ENCODE measurements at regions not wholly inside any gene's neighbourhood (a gene's known extent, or its start where the extent isn't known, plus 50 kb on each side); places are given as distances from the start of the nearest gene placed in this dataset.

GRCh38 chr6:14339711-14340584 lies 222.4 kb downstream of the CD83 start:
- no peak for DNase-seq

GRCh38 chr6:14344486-14344885 lies 226.9 kb downstream of the CD83 start:
- no peak for DNase-seq

DNA sequence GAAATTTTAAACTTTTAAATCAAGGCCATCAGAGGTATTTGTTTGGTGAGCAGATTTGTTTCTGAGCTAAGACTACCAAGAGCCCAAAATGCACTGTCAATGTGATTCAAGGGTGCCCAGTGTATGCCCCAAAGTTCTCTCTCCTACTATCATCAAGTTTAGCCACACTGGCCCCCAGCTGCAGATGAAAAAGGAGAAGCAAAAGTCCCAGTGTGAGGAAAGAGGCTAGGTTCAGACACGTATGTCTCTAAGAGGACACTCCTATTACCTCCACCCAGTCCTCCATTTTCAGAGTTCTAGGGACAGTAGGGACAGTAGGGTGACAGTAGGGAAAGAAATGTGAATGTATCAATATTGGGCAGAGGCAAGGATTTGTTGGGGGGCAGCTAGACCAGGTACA lies 230.8 kb downstream of the CD83 start:
- no peak for DNase-seq

DNA sequence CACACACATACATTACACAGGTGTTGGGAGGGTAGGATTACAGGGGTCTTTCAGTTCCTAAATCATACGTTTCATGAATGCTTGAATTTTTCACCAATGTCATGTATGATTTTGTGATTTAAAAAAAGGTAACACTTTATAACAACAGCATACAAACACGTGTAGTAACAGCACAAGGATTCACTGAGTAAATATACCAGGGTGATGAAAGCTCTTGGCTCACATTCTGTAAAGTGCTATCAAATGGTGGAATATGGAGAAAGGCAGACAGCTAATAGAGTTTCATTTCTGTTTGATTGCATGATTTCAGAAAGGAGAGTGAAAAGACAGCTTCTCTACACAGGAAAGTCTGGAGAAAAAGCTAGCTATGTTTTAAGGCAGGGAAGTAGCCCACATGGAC lies 231.9 kb downstream of the CD83 start:
- DNase-seq, result no peak

DNA sequence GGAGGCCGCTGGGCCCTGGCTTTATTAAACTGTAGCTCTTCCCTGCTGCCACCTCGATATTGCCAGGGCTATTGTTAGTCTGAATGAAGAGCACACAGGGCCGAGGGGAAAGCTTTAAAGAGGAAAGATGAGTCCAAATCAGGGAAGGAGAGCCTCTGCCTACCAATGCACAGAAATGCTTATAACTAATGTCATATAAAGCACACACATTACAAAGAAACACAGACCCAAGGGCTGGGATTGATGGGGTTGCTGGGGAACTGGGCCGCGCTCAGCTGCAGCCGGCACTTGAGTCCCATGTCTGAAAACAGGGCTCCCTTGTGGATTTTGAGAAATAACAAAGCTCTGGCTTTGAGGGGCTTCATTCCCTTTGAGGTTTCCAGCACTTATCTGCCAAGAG lies 232.6 kb downstream of the CD83 start:
- DNase-seq, result no peak

GRCh38 chr6:14353281-14353680 lies 235.7 kb downstream of the CD83 start:
- DNase-seq, result no peak

- DNase-seq, result no peak
Observed at GRCh38 chr6:14353798-14354197, 236.2 kb downstream of the CD83 start.

- DNase-seq, result no peak
Observed at GRCh38 chr6:14354919-14355572, 237.5 kb downstream of the CD83 start.

DNA sequence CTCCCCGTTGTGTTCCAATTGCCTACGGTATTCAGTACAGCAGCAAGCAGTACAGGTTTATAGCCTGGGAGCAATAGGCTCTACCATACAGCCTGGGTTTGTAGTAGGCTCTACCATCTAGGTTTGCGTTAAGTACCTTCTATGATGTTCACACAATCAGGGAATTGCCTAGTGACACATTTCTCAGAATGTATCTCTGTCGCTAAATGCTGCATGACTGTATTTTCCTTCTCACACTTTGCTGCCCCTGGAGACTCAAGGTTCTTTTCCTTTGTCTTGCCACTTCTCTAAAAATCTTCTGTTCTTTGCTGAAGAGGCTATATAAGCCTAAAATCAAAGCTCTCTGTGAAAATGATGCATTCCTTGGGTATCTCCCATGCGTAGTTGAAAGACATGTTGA lies 241.9 kb downstream of the CD83 start:
- DNase-seq, result no peak

- no peak for DNase-seq
Observed at GRCh38 chr6:14360565-14360964, 243.0 kb downstream of the CD83 start.

DNA sequence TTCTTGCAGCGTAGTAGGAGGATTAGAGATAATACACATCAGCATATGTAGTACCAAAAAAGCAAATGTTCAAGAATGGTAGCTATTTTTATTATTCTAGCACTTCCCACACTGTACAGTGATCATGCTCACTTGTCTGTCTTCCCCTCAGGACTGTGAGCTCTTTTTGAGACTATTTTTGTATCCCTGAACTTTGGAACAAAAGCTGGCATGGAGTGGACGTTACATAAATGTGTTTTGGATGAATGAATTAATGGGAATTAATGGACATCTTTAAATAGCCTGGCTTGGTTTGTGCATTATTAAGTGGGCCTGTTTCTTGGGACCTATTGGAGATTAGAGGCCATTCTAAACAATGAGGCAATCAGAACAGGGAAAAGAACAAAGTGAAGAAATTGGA lies 243.7 kb downstream of the CD83 start:
- no peak for DNase-seq

GRCh38 chr6:14361956-14362587 lies 244.5 kb downstream of the CD83 start:
- DNase-seq, result no peak

- DNase-seq, result no peak
Observed at GRCh38 chr6:14364370-14364769, 246.8 kb downstream of the CD83 start.

DNA sequence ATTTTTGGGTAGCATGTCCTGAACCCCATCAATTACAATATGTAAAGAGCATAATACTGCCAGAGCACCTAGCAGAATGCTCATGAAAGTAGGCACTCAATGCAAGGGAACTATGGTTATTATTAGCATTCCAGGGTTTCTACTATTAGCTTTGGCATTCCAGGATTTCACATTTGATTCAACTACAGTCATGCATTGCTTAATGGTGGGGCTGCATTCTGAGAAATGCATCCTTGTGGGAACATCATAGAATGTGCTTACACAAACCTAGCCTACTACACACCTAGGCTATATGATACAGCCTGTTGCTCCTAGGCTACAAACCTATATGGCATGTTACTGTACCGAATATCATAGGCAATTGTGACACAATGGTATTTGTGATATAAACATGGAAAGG lies 247.8 kb downstream of the CD83 start:
- no peak for DNase-seq

GRCh38 chr6:14366315-14366714 lies 248.7 kb downstream of the CD83 start:
- DNase-seq, result no peak

DNA sequence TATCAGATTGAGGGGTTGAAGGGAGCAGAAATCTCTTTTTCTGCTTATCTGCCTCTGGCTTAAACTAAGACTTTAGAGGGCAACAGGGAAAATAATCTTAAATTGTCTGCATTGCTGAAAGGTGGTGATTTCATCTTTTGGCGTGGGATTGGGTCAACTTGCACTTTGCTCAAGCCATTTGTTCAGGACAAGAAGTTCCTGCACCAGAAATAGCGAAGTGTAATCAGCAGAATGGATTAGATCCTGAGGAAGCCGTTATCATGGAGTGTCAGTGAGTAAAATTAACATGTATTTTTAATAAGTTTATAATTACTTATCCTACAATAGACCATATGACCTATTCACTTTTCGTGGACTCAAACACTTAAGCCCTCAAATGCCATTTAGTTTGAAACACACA lies 249.3 kb downstream of the CD83 start:
- no peak for DNase-seq

- DNase-seq, result no peak
Observed at GRCh38 chr6:14367296-14367695, 249.7 kb downstream of the CD83 start.

GRCh38 chr6:14369717-14370116 lies 252.1 kb downstream of the CD83 start:
- no peak for DNase-seq

- no peak for DNase-seq
Observed at GRCh38 chr6:14371530-14371929, 254.0 kb downstream of the CD83 start.

GRCh38 chr6:14372734-14373489 lies 255.3 kb downstream of the CD83 start:
- DNase-seq, result no peak

GRCh38 chr6:14373648-14374437 lies 256.3 kb downstream of the CD83 start:
- DNase-seq, result no peak

- no peak for DNase-seq
Observed at GRCh38 chr6:14375930-14376329, 258.4 kb downstream of the CD83 start.
